ENCODE measurements at regions not wholly inside any gene's neighbourhood (a gene's known extent, or its start where the extent isn't known, plus 50 kb on each side); places are given as distances from the start of the nearest gene placed in this dataset.

GRCh38 chr5:101160002-101160401 lies 256.9 kb upstream of the ST8SIA4 start:
- ATAC-seq (no peak), FAIRE-seq (no peak), DNase-seq (ENCODE audit: extremely low read depth in 1 of 4, low spot score in 3 of 4) (no peak)
- in situ Hi-C loops (cut with MboI) (no loop called here), intact Hi-C loops (cut with micrococcal nuclease) (no loop called here)
- whole genome bisulfite sequencing (ENCODE audit: insufficient coverage, low coverage, missing lambda C conversion rate), result 0% methylated on average over 1 of the region's 1 CpG
- Histone ChIP-seq H3K9me1 (ENCODE audit: control insufficient read depth, insufficient read depth, low read length) (no peaks in the 10 kb centered on the region), H2AFZ (ENCODE audit: low read depth, low read length) (no peak overlapping the region), H3K9me3 (replicated peaks; ENCODE audit: control insufficient read depth, insufficient read depth, low read depth, low read length) (no peaks in the 10 kb centered on the region), H3K36me3 (ENCODE audit: control insufficient read depth, insufficient read depth, low read length) (no peaks in the 10 kb centered on the region), H3K79me2 (ENCODE audit: control insufficient read depth, insufficient read depth, low read length) (no peaks in the 10 kb centered on the region), H3K9ac (ENCODE audit: insufficient read depth in 1 of 2, low read depth in 2 of 2, low read length in 2 of 2) (no peak overlapping the region), H3K27me3 (ENCODE audit: control insufficient read depth in 2 of 2, insufficient read depth in 2 of 2, low read length in 2 of 2) (no peaks in the 10 kb centered on the region), H3K27ac (ENCODE audit: extremely low read depth, low read depth, low read length) (no peak overlapping the region), H3K4me1 (replicated peaks in 1 of 2; ENCODE audit: control insufficient read depth in 2 of 2, insufficient read depth in 2 of 2, low read length in 2 of 2) (no peaks in the 10 kb centered on the region), H3K4me2 (ENCODE audit: insufficient read depth, low read length) (no peak overlapping the region), H3K4me3 (no peak overlapping the region), H4K20me1 (replicated peaks; ENCODE audit: control insufficient read depth, insufficient read depth, low read length) (no peaks in the 10 kb centered on the region)
- BruUV-seq (replicated peaks), result no TSS peak
- ChIA-PET CTCF (ENCODE audit: low intra/inter-chr PET ratio) (no interaction called here), POLR2A (no interaction called here)
- TF ChIP-seq FIP1L1 (IDR thresholded peaks at IDR 0.05; ENCODE audit: low read depth, low read length, poor library complexity, severe bottlenecking), result no peak
- TF ChIP-seq ZNF583 (CRISPR knock-in tag; IDR thresholded peaks at IDR 0.05), result no peak
- no peak for TF ChIP-seq CUX1 (CRISPR knock-in tag; IDR thresholded peaks at IDR 0.05)
- no peak for TF ChIP-seq ZKSCAN1 (IDR thresholded peaks at IDR 0.05; ENCODE audit: low read depth, low read length)
- no peak for TF ChIP-seq NR1H2 (CRISPR knock-in tag; IDR thresholded peaks at IDR 0.05)
- TF ChIP-seq SETDB1 (IDR thresholded peaks at IDR 0.05; ENCODE audit: low read length), result no peak
- TF ChIP-seq EP400 (IDR thresholded peaks at IDR 0.05), result no peak
- TF ChIP-seq U2AF2 (optimal IDR thresholded peaks at IDR 0.05; ENCODE audit: low read depth, low read length), result no peak
- TF ChIP-seq ZBTB11 (CRISPR knock-in tag; IDR thresholded peaks at IDR 0.05), result no peak
- no peak for TF ChIP-seq MYC (IDR thresholded peaks at IDR 0.05; ENCODE audit: low read depth, low read length)
- TF ChIP-seq MYC (CRISPR knock-in tag; IDR thresholded peaks at IDR 0.05; ENCODE audit: borderline replicate concordance, low read depth), result no peak
- no peak for TF ChIP-seq BACH1 (tag; IDR thresholded peaks at IDR 0.05)
- TF ChIP-seq ZNF277 (CRISPR knock-in tag; IDR thresholded peaks at IDR 0.05; ENCODE audit: borderline replicate concordance), result no peak
- TF ChIP-seq ZNF347 (CRISPR knock-in tag; IDR thresholded peaks at IDR 0.05; ENCODE audit: low read depth), result no peak

Data from K562 (cell line).